Gastroesophageal sphincter (tissue), 4 donors: ENCODE measurements at regions not wholly inside any gene's neighbourhood (a gene's known extent, or its start where the extent isn't known, plus 50 kb on each side); places are given as distances from the start of the nearest gene placed in this dataset.

Experiments
- ATAC-seq: fragments of 150-250 bp; one replicate; pipeline ENCODE4 v1.9.1; 2016; ENCODE audit warnings: mild to moderate bottlenecking, moderate library complexity
- H3K27ac ChIP-seq, 4 donors: fragments of 200-600 bp; sonication (generic) in 3 of 4; 1 replicate in 3 of 4; 2 replicates in 1 of 4; pipeline ENCODE4 v1.5.1; 2016 to 2019
- H3K27me3 ChIP-seq: fragments of 200-600 bp; sonication (generic); one replicate; pipeline ENCODE4 v1.5.1; 2019
- H3K36me3 ChIP-seq, 2 donors: fragments of 200-600 bp; sonication (generic); one replicate each; pipeline ENCODE4 v1.5.1; 2019; ENCODE audit warnings: control low read depth in 1 of 2
- H3K4me1 ChIP-seq, 3 donors: fragments of 200-600 bp; sonication (generic); 1 replicate in 2 of 3; 2 replicates in 1 of 3; pipeline ENCODE4 v1.5.1; 2016 to 2019; ENCODE audit warnings: control low read depth in 2 of 3
- H3K4me3 ChIP-seq, 2 donors: fragments of 200-600 bp; sonication (generic); one replicate each; pipeline ENCODE4 v1.5.1; 2019; ENCODE audit warnings: mild to moderate bottlenecking in 1 of 2, moderate library complexity in 1 of 2
- H3K9me3 ChIP-seq, 3 donors: fragments of 200-600 bp; sonication (generic); one replicate each; pipeline ENCODE4 v1.5.1; 2017 to 2019; ENCODE audit warnings: control low read depth in 2 of 3
- EP300 ChIP-seq: sonication (generic); formaldehyde crosslinking; IDR thresholded peaks from one replicate; pipeline ENCODE4 v1.6.1; 2017; ENCODE audit warnings: antibody characterized with exemption, mild to moderate bottlenecking
- POLR2A ChIP-seq, 2 donors: fragments of 450-650 bp; IDR thresholded peaks; one replicate each; pipeline ENCODE4 v1.6.1; 2017; ENCODE audit warnings: antibody characterized with exemption in 2 of 2, mild to moderate bottlenecking in 2 of 2, moderate library complexity in 1 of 2
- POLR2AphosphoS5 ChIP-seq: sonication (generic); formaldehyde crosslinking; IDR thresholded peaks from one replicate; pipeline ENCODE4 v1.6.1; 2017; ENCODE audit warnings: antibody characterized with exemption
- WGBS, 2 donors: methylation state at CpG; one replicate each; pipeline ENCODE4 v1.1.5; 2018; ENCODE audit warnings: low coverage in 1 of 2; 5-methylcytosine and 5-hydroxymethylcytosine counted together
- TF ChIP-seq, protein P1 (sequence below), 4 experiments: fragments of 200-600 bp in 2 of 4; fragments of 450-650 bp in 2 of 4; sonication (generic) in 1 of 4; IDR thresholded peaks; one replicate each; pipeline ENCODE4 v1.5.1; 2017 to 2019; ENCODE audit warnings: antibody characterized with exemption in 4 of 4, mild to moderate bottlenecking in 2 of 4, moderate library complexity in 2 of 4

GRCh38 chr4:136858903-136859302 lies 673.4 kb downstream of the PCDH18 start:
- peaks cover 0 to 13% (median 0%) of the 10 kb centered on the region in 3 donors for H3K4me1 ChIP-seq
- no peaks in the 10 kb centered on the region for H3K27me3 ChIP-seq
- H3K27ac ChIP-seq = no peak overlapping the region
- no peaks in the 10 kb centered on the region for H3K36me3 ChIP-seq
- H3K9me3 ChIP-seq = no peaks in the 10 kb centered on the region
- TF ChIP-seq, protein P1, sequence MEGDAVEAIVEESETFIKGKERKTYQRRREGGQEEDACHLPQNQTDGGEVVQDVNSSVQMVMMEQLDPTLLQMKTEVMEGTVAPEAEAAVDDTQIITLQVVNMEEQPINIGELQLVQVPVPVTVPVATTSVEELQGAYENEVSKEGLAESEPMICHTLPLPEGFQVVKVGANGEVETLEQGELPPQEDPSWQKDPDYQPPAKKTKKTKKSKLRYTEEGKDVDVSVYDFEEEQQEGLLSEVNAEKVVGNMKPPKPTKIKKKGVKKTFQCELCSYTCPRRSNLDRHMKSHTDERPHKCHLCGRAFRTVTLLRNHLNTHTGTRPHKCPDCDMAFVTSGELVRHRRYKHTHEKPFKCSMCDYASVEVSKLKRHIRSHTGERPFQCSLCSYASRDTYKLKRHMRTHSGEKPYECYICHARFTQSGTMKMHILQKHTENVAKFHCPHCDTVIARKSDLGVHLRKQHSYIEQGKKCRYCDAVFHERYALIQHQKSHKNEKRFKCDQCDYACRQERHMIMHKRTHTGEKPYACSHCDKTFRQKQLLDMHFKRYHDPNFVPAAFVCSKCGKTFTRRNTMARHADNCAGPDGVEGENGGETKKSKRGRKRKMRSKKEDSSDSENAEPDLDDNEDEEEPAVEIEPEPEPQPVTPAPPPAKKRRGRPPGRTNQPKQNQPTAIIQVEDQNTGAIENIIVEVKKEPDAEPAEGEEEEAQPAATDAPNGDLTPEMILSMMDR (IDR thresholded peaks at IDR 0.05) = no peak
- no peak for TF ChIP-seq POLR2A (IDR thresholded peaks at IDR 0.05)
- TF ChIP-seq POLR2AphosphoS5 = no peak
- no peak for TF ChIP-seq EP300
- H3K4me3 ChIP-seq = no peak overlapping the region
- ATAC-seq = no peak

DNA sequence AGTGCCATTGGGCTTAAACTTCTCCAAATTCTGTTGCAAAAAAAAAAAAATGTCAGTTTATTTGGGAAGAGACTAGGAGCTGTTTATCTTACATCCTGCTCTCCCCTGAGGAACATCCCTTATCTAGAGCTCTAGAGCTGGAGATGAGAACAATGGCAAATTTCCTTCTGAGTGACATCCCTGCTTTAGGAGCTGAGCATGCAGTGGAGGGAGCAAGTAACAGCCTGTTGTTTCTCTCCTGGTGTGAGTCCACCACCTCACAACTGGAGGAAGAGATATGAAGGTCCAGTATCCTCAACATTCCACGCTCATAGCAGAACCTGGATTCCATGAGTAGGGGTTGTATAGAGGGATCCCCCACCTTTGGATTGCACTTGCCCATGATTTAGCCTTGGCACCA lies 676.4 kb downstream of the PCDH18 start:
- Histone ChIP-seq H3K27ac (no peak overlapping the region), H3K4me3 (no peak overlapping the region), H3K4me1 (peaks cover 0 to 4% (median 0%) of the 10 kb centered on the region in 3 donors), H3K9me3 (no peaks in the 10 kb centered on the region), H3K27me3 (no peaks in the 10 kb centered on the region), H3K36me3 (no peaks in the 10 kb centered on the region)
- TF ChIP-seq, protein P1 (IDR thresholded peaks at IDR 0.05) = no peak
- no peak for TF ChIP-seq POLR2AphosphoS5
- no peak for TF ChIP-seq POLR2A (IDR thresholded peaks at IDR 0.05)
- TF ChIP-seq EP300 = no peak
- no peak for ATAC-seq
- 100% methylated on average over 1 of the region's 1 CpG; no CpG with 5 or more reads in 1 of the 2 donors for WGBS, 2 donors

- peaks cover 0 to 6% (median 0%) of the 10 kb centered on the region in 3 donors for H3K9me3 ChIP-seq
- H3K4me3 ChIP-seq = no peak overlapping the region
- TF ChIP-seq POLR2A (IDR thresholded peaks at IDR 0.05) (no peak), POLR2AphosphoS5 (peak; percentile 36)
- 45 to 52% methylated on average over 2 of the region's 2 CpGs for WGBS, 2 donors
- H3K36me3 ChIP-seq = no peaks in the 10 kb centered on the region
- H3K27ac ChIP-seq = peak overlapping the region in 1 of 4 donors; percentile 36
- no peak for ATAC-seq
- H3K4me1 ChIP-seq = peaks cover 0 to 6% (median 0%) of the 10 kb centered on the region in 3 donors
- no peaks in the 10 kb centered on the region for H3K27me3 ChIP-seq
Measured at GRCh38 chr4:136850446-136850845, 681.8 kb downstream of the PCDH18 start.

DNA sequence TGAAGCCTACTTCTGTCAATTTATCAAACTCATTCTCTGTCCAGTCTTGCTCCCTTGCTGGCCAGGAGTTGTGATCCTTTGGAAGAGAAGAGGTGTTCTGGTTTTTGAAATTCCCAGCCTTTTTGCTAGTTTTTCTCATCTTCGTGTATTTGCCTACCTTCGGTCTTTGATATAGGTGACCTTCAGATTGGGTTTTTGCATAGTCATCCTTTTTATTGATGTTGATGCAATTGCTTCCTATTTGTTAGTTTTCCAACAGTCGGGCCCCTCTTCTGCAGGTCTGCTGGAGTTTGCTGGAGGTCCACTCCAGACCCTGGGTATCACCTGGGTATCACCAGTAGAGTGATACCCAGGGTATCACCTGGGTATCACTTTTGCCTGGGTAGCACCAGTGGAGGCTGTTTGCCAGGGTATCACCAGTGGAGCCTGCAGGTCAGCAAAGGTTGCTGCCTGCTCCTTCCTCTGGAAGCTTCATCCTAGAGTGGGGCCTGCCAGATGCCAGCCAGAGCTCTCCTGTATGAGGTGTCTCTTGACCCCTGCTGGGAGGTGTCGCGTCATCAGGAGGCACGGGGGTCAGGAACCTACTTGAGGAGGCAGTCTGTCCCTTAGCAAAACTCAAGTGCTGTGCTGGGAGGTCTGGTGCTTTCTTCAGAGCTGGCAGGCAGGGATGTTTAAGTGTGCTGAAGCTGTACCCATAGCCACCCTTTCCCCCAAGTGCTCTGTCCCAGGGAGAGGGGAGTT lies 684.2 kb downstream of the PCDH18 start:
- Histone ChIP-seq H3K36me3 (no peaks in the 10 kb centered on the region), H3K4me1 (peaks cover 0 to 6% (median 0%) of the 10 kb centered on the region in 3 donors), H3K27me3 (no peaks in the 10 kb centered on the region), H3K9me3 (peaks cover 0 to 12% (median 0%) of the 10 kb centered on the region in 3 donors), H3K27ac (no peak overlapping the region), H3K4me3 (no peak overlapping the region)
- no peak for ATAC-seq
- TF ChIP-seq EP300 = no peak
- no peak for TF ChIP-seq POLR2AphosphoS5
- no peak for TF ChIP-seq POLR2A (IDR thresholded peaks at IDR 0.05)
- TF ChIP-seq, protein P1 (IDR thresholded peaks at IDR 0.05) = no peak
- WGBS, 2 donors = 80 to 94% methylated on average over 1 to 2 of the region's 6 CpGs

DNA sequence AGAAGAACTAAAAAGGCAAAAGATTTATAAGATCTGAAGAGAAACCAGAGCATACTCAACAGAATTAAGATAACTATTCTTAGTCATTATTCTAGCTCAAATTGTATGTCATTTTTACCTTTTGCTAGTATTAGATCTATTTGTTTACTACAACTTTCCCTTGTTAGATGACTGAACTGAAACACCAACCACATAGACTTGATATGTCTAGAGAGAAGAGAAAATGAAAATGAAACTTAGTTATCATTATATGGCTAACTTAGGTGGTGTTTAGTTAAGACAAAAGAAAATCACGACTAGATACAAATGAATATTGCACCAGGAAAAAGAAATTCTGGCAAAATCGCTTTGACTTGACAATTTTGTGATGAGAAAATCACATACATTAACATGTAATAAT lies 690.8 kb downstream of the PCDH18 start:
- TF ChIP-seq POLR2A (IDR thresholded peaks at IDR 0.05) = no peak
- no peak for ATAC-seq
- Histone ChIP-seq H3K4me3 (no peak overlapping the region), H3K4me1 (no peaks in the 10 kb centered on the region), H3K36me3 (no peaks in the 10 kb centered on the region), H3K27me3 (no peaks in the 10 kb centered on the region), H3K27ac (no peak overlapping the region), H3K9me3 (peaks cover 0 to 5% (median 0%) of the 10 kb centered on the region in 3 donors)
- 55 to 86% methylated on average over 2 of the region's 2 CpGs for WGBS, 2 donors

- TF ChIP-seq POLR2AphosphoS5 (no peak), POLR2A (IDR thresholded peaks at IDR 0.05) (no peak), EP300 (no peak)
- TF ChIP-seq, protein P1 (IDR thresholded peaks at IDR 0.05) = no peak
- Histone ChIP-seq H3K27ac (no peak overlapping the region), H3K36me3 (no peaks in the 10 kb centered on the region), H3K4me1 (no peaks in the 10 kb centered on the region), H3K27me3 (no peaks in the 10 kb centered on the region), H3K9me3 (peaks cover 0 to under 1% (median 0%) of the 10 kb centered on the region in 3 donors), H3K4me3 (no peak overlapping the region)
- ATAC-seq = no peak
Measured at GRCh38 chr4:136838607-136839006, 693.7 kb downstream of the PCDH18 start.
